ENCODE measurements at regions not wholly inside any gene's neighbourhood (a gene's known extent, or its start where the extent isn't known, plus 50 kb on each side); places are given as distances from the start of the nearest gene placed in this dataset.

DNA sequence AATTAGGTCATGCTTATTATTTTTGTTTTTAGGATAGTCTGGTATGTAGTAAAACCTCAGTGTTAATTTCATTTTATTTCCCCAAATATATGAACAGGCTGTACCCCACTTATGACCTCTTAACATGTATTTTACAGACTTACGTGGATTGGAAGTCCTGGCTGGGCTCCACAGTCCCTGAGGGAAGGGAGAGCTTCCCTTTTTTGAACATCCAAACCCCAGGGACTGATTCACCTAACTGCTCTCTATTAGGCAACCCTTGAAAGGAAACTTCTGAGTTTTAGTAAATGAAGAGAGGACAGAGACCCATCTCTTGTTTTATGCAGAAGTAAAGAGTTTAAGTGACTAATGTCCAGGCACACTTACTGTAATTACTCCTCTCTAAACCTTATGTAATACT lies 233.1 kb upstream of the SPRY1 start:
- DNase-seq (ENCODE audit: low read depth, low spot score) (no peak), ATAC-seq (no peak), FAIRE-seq (no peak)
- Histone ChIP-seq H3K36me3 (ENCODE audit: control insufficient read depth in 2 of 2, insufficient read depth in 2 of 2, low read length in 1 of 2) (no peaks in the 10 kb centered on the region), H3K4me2 (ENCODE audit: control insufficient read depth, insufficient read depth) (no peak overlapping the region), H3K4me1 (ENCODE audit: control insufficient read depth, insufficient read depth, low read length) (no peaks in the 10 kb centered on the region), H2AFZ (ENCODE audit: control insufficient read depth, low read depth, low read length) (no peak overlapping the region), H3K9me3 (replicated peaks; ENCODE audit: control insufficient read depth, insufficient read depth, low read length) (no peaks in the 10 kb centered on the region), H3K27ac (ENCODE audit: control insufficient read depth, insufficient read depth) (no peak overlapping the region), H3K4me3 (no peak overlapping the region), H3K27me3 (replicated peaks in 1 of 2; ENCODE audit: control insufficient read depth in 2 of 2, insufficient read depth in 2 of 2, low read length in 1 of 2) (no peaks in the 10 kb centered on the region), H4K20me1 (ENCODE audit: control insufficient read depth, insufficient read depth) (no peaks in the 10 kb centered on the region), H3K79me2 (ENCODE audit: control insufficient read depth, insufficient read depth, low read length) (no peaks in the 10 kb centered on the region), H3K9ac (ENCODE audit: control insufficient read depth, insufficient read depth, low read length) (no peak overlapping the region)
- TF ChIP-seq CHD2 (IDR thresholded peaks at IDR 0.05; ENCODE audit: borderline replicate concordance, low read depth, low read length) = no peak
- TF ChIP-seq SPI1 (IDR thresholded peaks at IDR 0.05; ENCODE audit: borderline replicate concordance, insufficient read depth, low read depth, low read length) = no peak
- TF ChIP-seq RCOR1 (conservative IDR thresholded peaks at IDR 0.05; ENCODE audit: low read depth, low read length) = no peak
- TF ChIP-seq NRF1 (conservative IDR thresholded peaks at IDR 0.05; ENCODE audit: low read depth, low read length) = no peak
- no peak for TF ChIP-seq KDM1A (IDR thresholded peaks at IDR 0.05; ENCODE audit: borderline replicate concordance)
- no peak for TF ChIP-seq ZNF207 (IDR thresholded peaks at IDR 0.05; ENCODE audit: borderline replicate concordance)
- no peak for TF ChIP-seq CBX5 (IDR thresholded peaks at IDR 0.05; ENCODE audit: low read depth)
- TF ChIP-seq SKIL (IDR thresholded peaks at IDR 0.05; ENCODE audit: low read depth, poor library complexity, severe bottlenecking) = no peak
- RAD21 ChIA-PET (ENCODE audit: unreplicated experiment) = no interaction called here
- CTCF ChIA-PET = no interaction called here
- BruUV-seq (replicated peaks) = no TSS peak
- 92% methylated on average over 1 of the region's 1 CpG for WGBS (ENCODE audit: insufficient coverage, insufficient replicate concordance, low lambda C conversion rate, missing lambda C conversion rate)
- in situ Hi-C loops (cut with MboI) (no loop called here), intact Hi-C loops (cut with micrococcal nuclease; ENCODE audit: unreplicated experiment) (no loop called here)
- SMC1A ChIA-PET (ENCODE audit: uncharacterized antibody, unreplicated experiment) = no interaction called here
- POLR2A ChIA-PET = no interaction called here
